ENCODE measurements at regions not wholly inside any gene's neighbourhood (a gene's known extent, or its start where the extent isn't known, plus 50 kb on each side); places are given as distances from the start of the nearest gene placed in this dataset.

- DNase-seq (ENCODE audit: low spot score) = peak; percentile 25
These were observed 270.0 kb upstream of the TCERG1L start for GRCh38 chr10:131581547-131581946.

- peak; percentile 29 for DNase-seq (ENCODE audit: low spot score)
These were observed 272.8 kb upstream of the TCERG1L start for GRCh38 chr10:131584287-131584686.

DNA sequence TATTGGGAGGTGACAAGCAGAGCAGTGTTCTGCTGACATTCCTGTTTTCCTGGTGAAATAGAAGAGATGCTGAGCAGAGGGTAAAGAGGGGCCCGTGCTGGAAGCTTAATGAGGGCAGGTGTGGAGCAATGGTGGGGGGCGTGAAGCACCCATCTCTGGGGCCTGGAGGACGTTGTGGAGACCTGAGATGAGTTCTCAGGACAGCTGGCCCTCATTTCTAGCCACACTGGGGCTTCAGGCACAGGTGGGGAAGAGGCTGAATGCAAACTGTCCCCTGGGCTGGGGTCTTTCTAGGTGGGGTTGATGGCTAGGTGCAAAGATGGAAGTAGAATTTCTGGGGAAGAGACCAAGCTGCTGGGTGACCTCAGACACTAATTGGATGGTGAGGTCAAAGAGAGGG lies 274.2 kb upstream of the TCERG1L start:
- no peak for DNase-seq (ENCODE audit: low spot score)

- DNase-seq (ENCODE audit: low spot score) = no peak
These were observed 275.4 kb upstream of the TCERG1L start for GRCh38 chr10:131586958-131587357.

DNA sequence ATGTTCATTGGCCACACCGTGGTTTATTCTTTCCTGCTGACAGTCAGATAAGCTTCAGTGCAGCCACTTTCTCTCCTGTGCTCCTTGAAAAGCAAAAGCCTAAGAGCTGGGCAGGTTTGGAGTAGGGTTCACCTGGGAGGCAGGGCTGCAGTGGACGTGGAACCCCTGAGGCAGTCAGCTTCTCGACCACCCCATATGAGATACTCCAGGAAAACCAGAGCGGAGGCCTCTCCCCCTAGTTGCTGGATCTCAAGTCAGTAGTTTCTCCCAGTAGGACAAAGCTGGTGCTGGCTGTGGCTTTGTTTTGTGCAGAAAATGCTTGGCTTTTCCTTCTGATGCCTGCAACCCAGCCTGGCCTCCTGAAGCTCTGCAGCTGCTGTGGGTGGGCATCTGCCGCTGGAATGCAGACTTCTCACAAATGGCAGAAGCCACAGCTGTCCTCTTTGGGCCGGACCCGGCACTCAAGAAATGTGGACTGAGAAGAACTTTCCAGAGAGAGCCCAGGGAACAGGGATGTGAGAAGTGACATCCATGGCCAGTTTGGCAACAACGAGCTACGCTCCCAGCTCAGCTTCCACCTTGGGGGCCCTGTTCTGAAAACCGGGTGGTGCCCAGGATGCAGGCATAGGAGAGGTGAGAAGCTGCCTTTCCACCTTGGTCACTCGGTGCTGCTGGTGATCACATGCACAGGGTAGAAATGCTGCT lies 276.6 kb upstream of the TCERG1L start:
- DNase-seq (ENCODE audit: low spot score) = peak; percentile 29

GRCh38 chr10:131588704-131589220 lies 277.2 kb upstream of the TCERG1L start:
- DNase-seq (ENCODE audit: low spot score) = peak; percentile 29

DNA sequence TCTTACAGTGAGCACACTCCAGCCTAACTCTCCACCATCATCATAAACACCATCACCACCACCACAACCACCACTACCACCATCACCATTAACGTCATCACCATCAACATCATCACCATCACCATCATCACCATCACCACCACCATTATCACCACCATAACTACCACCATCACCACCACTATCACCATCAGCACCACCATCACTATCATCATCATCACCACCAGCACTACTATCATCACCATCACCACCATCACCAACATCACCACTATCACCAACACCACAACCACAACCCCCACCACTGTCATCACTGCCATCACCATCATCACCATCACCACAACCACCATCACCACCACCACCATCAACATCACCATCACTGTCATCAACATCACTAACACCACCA lies 279.0 kb upstream of the TCERG1L start:
- no peak for DNase-seq (ENCODE audit: low spot score)

DNA sequence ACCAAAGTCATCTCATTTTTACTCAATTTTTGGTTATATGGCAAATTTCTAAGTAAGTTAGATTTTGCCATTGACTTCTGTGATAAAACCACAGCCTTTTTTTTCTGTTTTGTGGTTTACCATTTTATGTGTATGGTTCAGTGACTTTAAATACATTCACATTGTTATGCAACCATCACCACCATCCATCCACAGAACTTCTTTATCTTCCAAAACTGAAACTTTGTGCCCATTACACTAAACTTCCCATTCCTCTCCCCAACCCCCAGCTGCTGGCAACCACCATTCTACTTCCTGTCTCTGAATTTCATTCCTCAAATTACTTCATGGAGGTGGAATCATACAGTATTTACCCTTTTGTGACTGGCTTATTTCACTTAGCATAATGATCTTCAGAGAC lies 280.4 kb upstream of the TCERG1L start:
- DNase-seq (ENCODE audit: low spot score) = no peak

DNA sequence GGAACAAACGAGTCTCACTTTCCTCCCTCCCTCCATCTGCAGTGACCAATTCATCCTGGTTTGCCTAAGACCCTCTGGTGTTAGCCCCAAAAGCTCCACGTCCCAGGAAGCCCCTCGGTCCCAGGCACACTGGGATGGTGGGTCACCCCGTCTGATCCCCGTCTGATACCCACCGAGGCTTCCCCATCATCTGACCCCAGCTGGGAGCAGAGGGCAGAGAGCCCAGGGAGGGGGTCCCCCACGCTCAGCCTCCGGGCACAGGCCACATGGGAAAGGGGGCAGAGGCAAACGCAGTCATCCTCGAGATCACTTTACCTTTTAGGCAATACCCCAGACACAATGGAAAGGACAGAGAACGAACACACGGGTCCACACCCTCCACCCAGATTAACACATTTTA lies 291.6 kb upstream of the PPP2R2D start:
- DNase-seq (ENCODE audit: low spot score) = no peak

DNA sequence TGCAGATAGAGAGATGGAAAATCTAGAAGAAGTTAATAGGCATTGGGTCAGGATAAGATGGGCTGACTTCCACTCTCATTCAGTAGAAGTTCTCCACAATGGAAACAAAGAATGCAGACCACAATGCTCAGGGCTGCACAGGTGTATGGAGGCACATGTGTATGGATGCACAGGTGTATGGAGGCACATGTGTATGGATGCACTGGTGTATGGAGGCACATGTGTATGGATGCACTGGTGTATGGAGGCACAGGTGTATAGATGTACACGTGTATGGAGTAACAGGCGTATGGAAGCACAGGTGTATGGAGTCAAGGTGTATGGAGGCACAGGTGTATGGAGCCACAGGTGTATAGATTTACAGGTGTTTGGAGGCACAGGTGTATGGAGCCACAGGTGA lies 285.7 kb upstream of the PPP2R2D start:
- no peak for DNase-seq (ENCODE audit: low spot score)

GRCh38 chr10:131616040-131616439 lies 284.8 kb upstream of the PPP2R2D start:
- DNase-seq (ENCODE audit: low spot score) = no peak

DNA sequence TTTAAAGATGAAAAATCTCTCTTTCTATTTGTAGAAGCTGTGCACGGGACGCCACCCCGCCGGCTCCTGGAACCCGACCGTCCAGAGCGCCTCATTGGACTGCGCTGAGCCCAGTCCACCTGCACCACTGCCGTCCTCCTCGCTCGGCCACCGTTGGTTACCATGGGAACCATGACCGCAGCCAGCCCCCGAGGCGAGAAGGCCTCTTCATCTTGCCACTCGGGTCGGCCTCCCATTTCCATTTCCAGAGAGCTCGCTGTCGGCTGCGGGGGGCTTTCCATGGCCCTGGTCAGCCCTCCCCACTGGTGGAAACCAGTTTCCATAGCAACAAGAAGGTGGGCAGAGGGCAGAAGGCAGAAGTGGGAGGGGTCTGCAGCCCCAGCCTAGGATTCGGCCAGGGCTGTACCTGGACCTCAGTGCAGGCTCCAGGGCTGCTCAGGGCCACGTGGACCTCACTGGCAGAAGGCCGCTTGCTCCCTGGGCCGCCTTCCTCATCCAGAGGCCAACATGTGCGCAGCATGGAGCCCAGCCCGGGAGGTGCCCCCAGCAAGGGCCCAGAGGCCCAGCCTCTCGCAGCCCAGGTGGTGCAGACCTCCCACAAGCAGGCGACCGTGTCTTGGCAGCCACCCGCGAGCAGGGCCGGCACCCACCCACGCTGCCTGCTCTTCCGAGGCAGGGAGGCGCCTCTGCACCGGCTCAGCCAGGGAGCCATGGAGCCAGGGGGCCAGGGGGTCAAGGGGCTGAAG lies 283.5 kb upstream of the PPP2R2D start:
- no peak for DNase-seq (ENCODE audit: low spot score)

DNA sequence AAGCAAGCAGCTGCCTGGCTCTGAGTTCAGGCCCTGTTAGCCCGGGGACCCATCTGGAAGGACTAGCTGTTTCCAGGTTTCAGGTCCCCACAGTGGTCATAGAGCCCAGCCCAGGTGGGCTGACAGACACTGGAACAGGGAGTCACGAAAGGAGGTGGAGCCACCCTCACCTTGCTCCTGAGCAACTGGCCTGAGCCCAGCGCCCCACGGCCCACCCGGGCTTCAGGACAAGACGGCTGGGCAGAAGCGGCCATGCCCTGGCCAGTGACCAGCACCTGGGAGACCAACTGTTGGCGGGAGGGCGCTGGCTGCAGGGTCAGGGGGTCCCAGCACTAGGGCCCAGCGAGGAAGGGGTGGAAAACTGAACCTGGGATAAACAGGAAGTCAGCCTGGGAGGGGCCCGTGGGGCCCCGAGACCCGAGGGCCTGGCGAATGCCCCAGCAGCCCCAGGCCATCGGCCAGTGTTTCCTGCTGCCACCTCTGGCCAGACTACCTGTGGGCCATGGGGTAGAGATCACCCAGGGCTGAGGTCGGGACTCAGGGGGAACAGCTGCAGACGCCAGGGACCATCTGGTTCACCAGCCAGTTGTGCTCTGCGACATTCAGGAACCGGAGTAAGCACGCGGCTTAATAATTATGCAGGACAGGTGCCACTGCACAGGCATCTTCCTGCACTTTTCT lies 282.1 kb upstream of the PPP2R2D start:
- DNase-seq (ENCODE audit: low spot score) = no peak

DNA sequence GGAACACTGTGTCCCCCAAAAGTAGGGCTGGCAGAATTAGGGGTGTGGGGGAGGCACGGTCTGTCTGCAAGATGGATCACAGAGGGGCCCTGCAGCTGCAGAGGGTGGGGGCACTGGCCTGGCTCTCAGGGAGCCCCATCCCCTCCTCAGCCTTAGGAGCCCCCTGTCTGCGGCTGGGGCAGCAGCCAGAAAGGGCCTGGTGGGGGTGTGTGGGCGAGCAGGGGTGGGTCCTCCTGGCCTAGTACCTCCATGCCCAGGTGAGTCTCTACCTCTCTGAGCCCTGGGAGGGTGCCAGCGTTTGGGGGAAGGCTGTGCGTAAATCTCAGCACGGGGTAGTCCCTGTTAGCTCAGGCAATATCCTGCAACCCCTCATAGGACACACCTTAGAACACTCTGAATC lies 280.5 kb upstream of the PPP2R2D start:
- no peak for DNase-seq (ENCODE audit: low spot score)

- no peak for DNase-seq (ENCODE audit: low spot score)
These were observed 279.9 kb upstream of the PPP2R2D start for GRCh38 chr10:131620904-131621303.

GRCh38 chr10:131621784-131622624 lies 278.8 kb upstream of the PPP2R2D start:
- DNase-seq (ENCODE audit: low spot score) = no peak

- DNase-seq (ENCODE audit: low spot score) = no peak
These were observed 275.8 kb upstream of the PPP2R2D start for GRCh38 chr10:131625041-131625440.

GRCh38 chr10:131626274-131626673 lies 274.5 kb upstream of the PPP2R2D start:
- DNase-seq (ENCODE audit: low spot score) = no peak

DNA sequence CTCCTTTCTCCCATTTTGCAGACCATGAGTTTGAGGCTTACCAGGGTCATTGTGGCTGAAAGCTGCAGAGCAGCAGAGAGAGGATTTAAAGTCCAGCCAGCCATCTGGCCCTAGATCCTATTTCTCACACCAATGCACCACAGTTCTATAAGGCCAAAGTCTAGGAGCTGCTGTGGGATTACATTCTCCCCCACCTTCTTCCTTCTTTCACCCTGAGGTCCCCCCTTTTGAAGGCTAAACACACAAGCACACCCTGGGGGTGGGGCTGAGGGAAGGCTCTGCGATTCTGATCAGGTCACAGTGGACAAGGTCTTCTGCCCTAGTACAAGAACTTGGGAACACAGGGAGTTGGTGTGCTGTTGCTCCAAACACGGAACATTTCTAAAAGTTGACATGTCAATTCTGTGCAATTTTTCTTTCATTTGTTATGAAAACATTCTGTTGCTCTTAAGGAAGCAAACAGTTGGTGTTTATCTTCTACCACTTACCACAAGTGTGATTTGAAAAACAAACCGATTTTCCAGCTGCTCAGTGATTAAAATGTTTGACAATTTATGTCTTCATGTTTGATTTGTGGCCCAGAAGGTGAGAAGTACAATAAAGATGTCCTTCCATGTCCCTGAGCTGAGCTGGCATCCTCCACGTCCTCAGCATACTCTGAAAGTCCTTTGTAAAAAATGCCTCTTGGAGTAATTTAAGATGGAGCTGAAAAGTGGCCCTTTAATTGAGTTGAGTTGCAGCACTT lies 271.6 kb upstream of the PPP2R2D start:
- no peak for DNase-seq (ENCODE audit: low spot score)

GRCh38 chr10:131630772-131631258 lies 270.0 kb upstream of the PPP2R2D start:
- no peak for DNase-seq (ENCODE audit: low spot score)

DNA sequence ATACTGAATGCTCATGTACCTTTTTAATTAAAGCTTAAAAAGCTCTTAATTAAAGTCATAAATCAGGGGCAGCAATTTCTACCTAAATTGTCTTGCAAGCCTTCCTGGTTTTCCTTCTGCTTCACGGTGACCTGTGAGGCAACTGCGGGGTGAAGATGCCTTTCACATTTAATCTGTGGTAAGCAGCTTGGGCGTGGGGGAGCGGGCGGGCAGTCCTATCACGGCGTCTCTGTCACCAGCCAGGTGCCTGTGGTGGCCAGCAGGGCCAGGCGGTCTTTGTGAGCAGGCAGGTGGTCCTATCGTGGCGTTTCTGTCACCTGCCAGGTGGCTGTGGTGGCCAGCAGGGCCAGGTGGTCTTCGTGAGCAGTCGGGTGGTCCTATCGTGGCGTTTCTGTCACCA lies 269.2 kb upstream of the PPP2R2D start:
- no peak for DNase-seq (ENCODE audit: low spot score)

All from ecto neural progenitor cell (in vitro differentiated cells).